AG09319 (cell line): ENCODE measurements at regions not wholly inside any gene's neighbourhood (a gene's known extent, or its start where the extent isn't known, plus 50 kb on each side); places are given as distances from the start of the nearest gene placed in this dataset.

ENCODE experiments used
- DNase-seq: peaks from one replicate; pipeline ENCODE4 v3.0.0-alpha.2; 2010; ENCODE audit warnings: low read depth; ENCODE audit errors: extremely low read depth
- CTCF ChIP-seq: IDR thresholded peaks from 2 replicates; pipeline ENCODE4 v1.5.1; 2011; ENCODE audit warnings: low read depth, mild to moderate bottlenecking, inconsistent platforms, low read length, moderate library complexity

- TF ChIP-seq CTCF, result no peak
- DNase-seq, result no peak
Observed at GRCh38 chr13:99702687-99703319, 201.5 kb downstream of the TM9SF2 start.

- DNase-seq, result no peak
- TF ChIP-seq CTCF, result no peak
Observed at GRCh38 chr13:99700468-99700867, 199.2 kb downstream of the TM9SF2 start.

- no peak for DNase-seq
- no peak for TF ChIP-seq CTCF
Observed at GRCh38 chr13:99698816-99699099, 197.5 kb downstream of the TM9SF2 start.

GRCh38 chr13:99698010-99698815 is 196.9 kb downstream of the TM9SF2 start:
- no peak for DNase-seq
- no peak for TF ChIP-seq CTCF

- no peak for DNase-seq
- no peak for TF ChIP-seq CTCF
Observed at GRCh38 chr13:99695857-99696256, 194.6 kb downstream of the TM9SF2 start.

GRCh38 chr13:99693852-99694611 is 192.8 kb downstream of the TM9SF2 start:
- no peak for TF ChIP-seq CTCF

GRCh38 chr13:99693351-99693750 is 192.1 kb downstream of the TM9SF2 start:
- no peak for DNase-seq
- no peak for TF ChIP-seq CTCF

More at GRCh38 chr13:99693852-99694611, 192.8 kb downstream of the TM9SF2 start:
- no peak for DNase-seq
